ENCODE measurements at regions not wholly inside any gene's neighbourhood (a gene's known extent, or its start where the extent isn't known, plus 50 kb on each side); places are given as distances from the start of the nearest gene placed in this dataset.

DNA sequence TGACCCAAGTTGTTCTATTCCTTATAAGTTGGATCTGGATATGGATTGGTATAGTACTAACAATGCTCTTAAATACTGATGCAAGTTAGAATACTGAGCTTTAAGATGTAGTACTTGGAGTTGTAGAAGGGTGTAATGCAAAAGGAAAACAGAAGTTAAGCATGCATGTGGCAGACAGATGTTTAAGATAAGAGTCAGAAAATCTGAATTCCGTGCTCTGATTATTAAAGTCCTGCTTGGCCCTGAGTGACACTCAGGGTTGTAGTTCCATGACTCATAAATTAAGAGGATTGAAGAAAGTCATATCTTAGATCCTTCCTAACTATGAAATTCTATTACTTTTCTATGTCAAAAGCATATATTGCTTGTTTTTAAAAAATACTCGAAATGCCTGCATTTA is 250.6 kb downstream of the RPRM start (continued):
- TF ChIP-seq EP300 (IDR thresholded peaks at IDR 0.05; ENCODE audit: borderline replicate concordance in 1 of 2, low read depth in 1 of 2, low read length in 1 of 2), result no peak
- TF ChIP-seq MAX (IDR thresholded peaks at IDR 0.05; ENCODE audit: low read depth), result no peak

DNA sequence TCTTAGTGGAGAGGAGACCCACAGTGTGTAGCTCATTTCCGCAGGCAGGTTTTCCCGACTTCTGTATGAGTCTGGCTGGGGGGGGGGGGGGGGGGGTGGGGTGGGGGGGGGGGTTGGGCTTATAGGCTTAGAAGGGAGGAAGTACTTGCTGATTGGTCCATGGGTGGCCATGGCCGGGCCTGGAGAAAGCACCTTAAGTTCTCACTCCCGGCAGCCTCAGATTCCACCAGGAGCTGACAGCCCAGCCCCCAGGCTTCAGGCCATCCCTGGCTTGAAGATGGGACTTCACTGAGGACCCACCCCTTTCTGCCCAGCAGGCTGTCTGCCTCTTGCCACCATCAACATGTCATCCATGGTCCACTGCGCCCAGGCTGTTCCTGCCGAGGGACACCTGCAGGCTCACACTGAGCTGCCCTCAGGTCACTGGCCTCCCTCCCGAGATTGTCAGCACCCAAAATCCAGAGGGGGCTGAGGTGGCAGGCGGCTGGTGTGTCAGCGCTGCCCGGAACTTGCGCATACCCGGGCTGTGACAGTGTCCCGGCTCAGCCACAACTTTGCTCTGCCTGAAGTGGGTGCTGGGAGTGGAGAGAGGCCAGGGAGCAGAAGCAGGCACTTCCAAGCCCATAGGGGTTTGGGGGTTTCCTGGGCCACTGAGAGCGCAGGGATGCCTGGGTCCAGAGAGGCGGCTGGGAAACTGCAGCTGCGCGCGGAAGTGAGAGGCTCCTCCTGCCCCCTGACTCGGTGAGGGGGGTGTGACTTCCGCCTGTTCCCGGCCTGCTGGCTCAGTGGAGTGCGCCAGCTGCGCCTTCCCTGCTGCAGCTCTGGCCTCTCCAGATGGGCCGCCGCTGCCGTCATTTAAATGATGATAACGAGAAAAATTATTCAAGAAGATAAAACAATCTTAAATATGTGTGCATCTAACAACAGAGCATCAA is 256.1 kb downstream of the RPRM start:
- H2AFZ ChIP-seq (ENCODE audit: low read depth), result peak overlapping the region; percentile 90
- H3F3A ChIP-seq (replicated peaks; ENCODE audit: insufficient read depth), result no peaks in the 10 kb centered on the region
- ChIA-PET POLR2A (interaction anchor here (0.6 kb wide), 1 partner anchor 352 kb away, joined by 7 read pairs; no protein-coding TSS in a partner anchor), CTCF (interaction anchor here (0.7 kb wide), 1 partner anchor 221 kb away, joined by 3 read pairs; no protein-coding TSS in a partner anchor)
- H3K36me3 ChIP-seq (replicated peaks in 1 of 2; ENCODE audit: control insufficient read depth in 1 of 2, insufficient read depth in 2 of 2, low read length in 1 of 2), result no peaks in the 10 kb centered on the region
- peak overlapping the region; percentile 36; the same call in 1 of the 2 replicates for H3K9ac ChIP-seq
- WGBS (ENCODE audit: low lambda C conversion rate), result 8% methylated on average over 16 of the region's 27 CpGs
- peak overlapping the region; percentile 77 for H3K4me2 ChIP-seq
- no peaks in the 10 kb centered on the region for H3K9me3 ChIP-seq
- DNase-seq, result peak; percentile 87
- no peaks in the 10 kb centered on the region for H4K20me1 ChIP-seq (ENCODE audit: insufficient read depth)
- peak overlapping the region in 1 of 2 experiments; percentile 50; a peak in 1 of 4 replicates for H3K27ac ChIP-seq (ENCODE audit: low read depth in 2 of 2, low read length in 1 of 2)
- peaks cover 0 to 3% of the 10 kb centered on the region in 2 experiments; a peak in 1 of 4 replicates for H3K4me1 ChIP-seq (ENCODE audit: control insufficient read depth in 1 of 2, insufficient read depth in 2 of 2, low read depth in 1 of 2, low read length in 1 of 2)
- no peaks in the 10 kb centered on the region for H3K79me2 ChIP-seq (ENCODE audit: insufficient read depth)
- H3K4me3 ChIP-seq (ENCODE audit: low read depth in 2 of 2, low read length in 1 of 2), result peak overlapping the region; percentile 65 to 69
- no peaks in the 10 kb centered on the region for H3K27me3 ChIP-seq (ENCODE audit: insufficient read depth)
- no peaks in the 10 kb centered on the region for H3K9me2 ChIP-seq
- no peak for TF ChIP-seq TEAD4 (IDR thresholded peaks at IDR 0.05; ENCODE audit: borderline replicate concordance, insufficient read depth)
- TF ChIP-seq RFX5 (IDR thresholded peaks at IDR 0.05; ENCODE audit: low read length), result no peak
- TF ChIP-seq NRF1 (IDR thresholded peaks at IDR 0.05; ENCODE audit: low read depth, low read length), result peak; percentile 31; the same call in 1 of the 2 replicates
- no peak for TF ChIP-seq EZH2phosphoT487 (IDR thresholded peaks at IDR 0.05; ENCODE audit: borderline replicate concordance, low read depth)
- no peak for TF ChIP-seq RAD21 (IDR thresholded peaks at IDR 0.05; ENCODE audit: low read length)
- TF ChIP-seq TAF1 (IDR thresholded peaks at IDR 0.05; ENCODE audit: borderline replicate concordance, low read depth, low read length), result 0 out of 2 replicates have a peak, but pooled peaks have one; percentile 8
- peak; percentile 61 for TF ChIP-seq ELF1 (IDR thresholded peaks at IDR 0.05)
- no peak for TF ChIP-seq CHD2 (IDR thresholded peaks at IDR 0.05; ENCODE audit: low read length, partially characterized antibody)
- TF ChIP-seq PBX3 (IDR thresholded peaks at IDR 0.05), result no peak
- TF ChIP-seq, protein P1, sequence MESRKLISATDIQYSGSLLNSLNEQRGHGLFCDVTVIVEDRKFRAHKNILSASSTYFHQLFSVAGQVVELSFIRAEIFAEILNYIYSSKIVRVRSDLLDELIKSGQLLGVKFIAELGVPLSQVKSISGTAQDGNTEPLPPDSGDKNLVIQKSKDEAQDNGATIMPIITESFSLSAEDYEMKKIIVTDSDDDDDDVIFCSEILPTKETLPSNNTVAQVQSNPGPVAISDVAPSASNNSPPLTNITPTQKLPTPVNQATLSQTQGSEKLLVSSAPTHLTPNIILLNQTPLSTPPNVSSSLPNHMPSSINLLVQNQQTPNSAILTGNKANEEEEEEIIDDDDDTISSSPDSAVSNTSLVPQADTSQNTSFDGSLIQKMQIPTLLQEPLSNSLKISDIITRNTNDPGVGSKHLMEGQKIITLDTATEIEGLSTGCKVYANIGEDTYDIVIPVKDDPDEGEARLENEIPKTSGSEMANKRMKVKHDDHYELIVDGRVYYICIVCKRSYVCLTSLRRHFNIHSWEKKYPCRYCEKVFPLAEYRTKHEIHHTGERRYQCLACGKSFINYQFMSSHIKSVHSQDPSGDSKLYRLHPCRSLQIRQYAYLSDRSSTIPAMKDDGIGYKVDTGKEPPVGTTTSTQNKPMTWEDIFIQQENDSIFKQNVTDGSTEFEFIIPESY (IDR thresholded peaks at IDR 0.05; ENCODE audit: borderline replicate concordance, low read depth), result no peak
- no peak for TF ChIP-seq USF1 (IDR thresholded peaks at IDR 0.05; ENCODE audit: borderline replicate concordance, low read depth)
- no peak for TF ChIP-seq GATA2 (CRISPR knock-in tag; IDR thresholded peaks at IDR 0.05)
- TF ChIP-seq MAX (IDR thresholded peaks at IDR 0.05; ENCODE audit: low read depth), result peak; percentile 24; the same call in 1 of the 2 replicates
- TF ChIP-seq FOXJ3 (CRISPR knock-in tag; IDR thresholded peaks at IDR 0.05), result no peak
- TF ChIP-seq JUND (IDR thresholded peaks at IDR 0.05), result no peak
- TF ChIP-seq NFIC (IDR thresholded peaks at IDR 0.05; ENCODE audit: borderline replicate concordance), result no peak
- no peak for TF ChIP-seq MEF2A (IDR thresholded peaks at IDR 0.05; ENCODE audit: borderline replicate concordance, low read depth)
- peak; percentile 59; the same call in 1 of the 2 replicates for TF ChIP-seq POLR2AphosphoS5 (IDR thresholded peaks at IDR 0.05; ENCODE audit: low read depth, low read length)
- TF ChIP-seq YY1 (IDR thresholded peaks at IDR 0.05; ENCODE audit: low read depth), result peak; percentile 22; the same call in 1 of the 2 replicates
- TF ChIP-seq FOXM1 (IDR thresholded peaks at IDR 0.05; ENCODE audit: low read depth), result no peak
- TF ChIP-seq CTCF (IDR thresholded peaks at IDR 0.05), result no peak
- TF ChIP-seq SMC3 (IDR thresholded peaks at IDR 0.05; ENCODE audit: low read depth, low read length), result no peak
- TF ChIP-seq RXRA (IDR thresholded peaks at IDR 0.05; ENCODE audit: borderline replicate concordance, low read depth), result no peak
- no peak for TF ChIP-seq EP300 (IDR thresholded peaks at IDR 0.05; ENCODE audit: borderline replicate concordance in 1 of 2, low read depth in 1 of 2, low read length in 1 of 2)
- no peak for TF ChIP-seq FOSL2 (IDR thresholded peaks at IDR 0.05; ENCODE audit: borderline replicate concordance, low read depth)
